PC-3 (cell line): ENCODE measurements at regions not wholly inside any gene's neighbourhood (a gene's known extent, or its start where the extent isn't known, plus 50 kb on each side); places are given as distances from the start of the nearest gene placed in this dataset.
"Not testable (repeated sequence)": the region's sequence is repeated elsewhere in the genome, so short reads cannot be mapped to it uniquely, and the experiment has no call there.

Source experiments
- ATAC-seq: fragments of 200-7000 bp; cut with Tn5 transposase; 2 replicates; pipeline ENCODE4 v1.9.1; 2020; ENCODE audit warnings: mild to moderate bottlenecking, moderate library complexity
- BruUV-seq: library from RNA; stranded (reverse); fragments of 400-500 nt; replicated peaks from 2 replicates; lab custom pipeline; 2021; lab: Mats Ljungman, UMichigan
- CTCF ChIA-PET: fragments of 300-600 bp; sonication (Branson Sonifier 250); formaldehyde crosslinking; loops from one replicate; lab custom pipeline; 2022; ENCODE audit warnings: antibody characterized with exemption; lab: Charles Lee
- POLR2A ChIA-PET: fragments of 300-600 bp; sonication (Branson Sonifier 250); formaldehyde crosslinking; loops from one replicate; lab custom pipeline; 2022; ENCODE audit warnings: antibody characterized with exemption; ENCODE audit not compliant: unreplicated experiment; lab: Charles Lee
- DNase-seq: peaks from one replicate; pipeline ENCODE4 v3.0.0-alpha.2; 2015
- H2AFZ ChIP-seq: fragments of 300-600 bp; sonication (generic); 2 replicates; pipeline ENCODE4 v1.6.0; 2016; ENCODE audit warnings: antibody characterized with exemption, low read length
- H3F3A ChIP-seq: fragments of 300-600 bp; sonication (generic); one replicate; pipeline ENCODE4 v1.6.0; 2017; ENCODE audit warnings: antibody characterized with exemption, low read length, control low read depth, mild to moderate bottlenecking; ENCODE audit not compliant: unreplicated experiment
- H3K27ac ChIP-seq: fragments of 300-600 bp; sonication (generic); 2 replicates; pipeline ENCODE4 v1.5.1; 2016; ENCODE audit warnings: mild to moderate bottlenecking, low read length
- H3K27me3 ChIP-seq: fragments of 300-600 bp; sonication (generic); 2 replicates; pipeline ENCODE4 v1.6.1; 2016; ENCODE audit warnings: low read length, mixed read lengths
- H3K36me3 ChIP-seq: fragments of 300-600 bp; sonication (generic); 2 replicates; pipeline ENCODE4 v1.6.1; 2016; ENCODE audit warnings: low read depth, mixed run types, low read length, mixed read lengths
- H3K4me1 ChIP-seq: fragments of 300-600 bp; sonication (generic); 2 replicates; pipeline ENCODE4 v1.5.1; 2016; ENCODE audit warnings: low read length; ENCODE audit not compliant: insufficient read depth
- H3K4me2 ChIP-seq: fragments of 300-600 bp; sonication (generic); 2 replicates; pipeline ENCODE4 v1.6.0; 2016; ENCODE audit warnings: low read length
- H3K4me3 ChIP-seq: fragments of 300-600 bp; sonication (generic); 2 replicates; pipeline ENCODE4 v1.5.1; 2016; ENCODE audit warnings: mild to moderate bottlenecking, low read length, mixed read lengths
- H3K79me2 ChIP-seq: fragments of 300-600 bp; sonication (generic); 2 replicates; pipeline ENCODE4 v1.6.1; 2017; ENCODE audit warnings: low read length, mixed read lengths
- H3K9ac ChIP-seq: fragments of 300-600 bp; sonication (generic); 2 replicates; pipeline ENCODE4 v1.6.0; 2016; ENCODE audit warnings: mild to moderate bottlenecking, low read length
- H3K9me2 ChIP-seq: fragments of 300-600 bp; sonication (generic); replicated peaks from 2 replicates; pipeline ENCODE4 v1.6.1; 2016; ENCODE audit warnings: mixed run types, low read length, mixed read lengths
- H3K9me3 ChIP-seq: fragments of 300-600 bp; sonication (generic); 2 replicates; pipeline ENCODE4 v1.6.1; 2016; ENCODE audit warnings: low read length, mixed read lengths
- H4K20me1 ChIP-seq: fragments of 300-600 bp; sonication (generic); 2 replicates; pipeline ENCODE4 v1.6.1; 2016; ENCODE audit warnings: low read length, mixed read lengths
- CTCF ChIP-seq: fragments of 300-600 bp; sonication (generic); conservative IDR thresholded peaks from 2 replicates; pipeline ENCODE4 v1.5.1; 2017; ENCODE audit warnings: antibody characterized with exemption, low read depth, mild to moderate bottlenecking, low read length
- EZH2 ChIP-seq: fragments of 300-600 bp; sonication (generic); IDR thresholded peaks from one replicate; pipeline ENCODE4 v1.6.1; 2017; ENCODE audit warnings: antibody characterized with exemption, mild to moderate bottlenecking, low read length; ENCODE audit not compliant: unreplicated experiment
- EZH2phosphoT487 ChIP-seq: fragments of 300-600 bp; sonication (generic); IDR thresholded peaks from 2 replicates; pipeline ENCODE4 v1.6.1; 2018; ENCODE audit warnings: mild to moderate bottlenecking, antibody characterized with exemption, low read length, borderline replicate concordance
- intact Hi-C: fragments of 100-400 bp; cut with micrococcal nuclease; formaldehyde crosslinking; loops from 2 replicates; pipeline ENCODE4 v1.9.0; 2023

GRCh38 chr4:181810711-181811110 lies 432.5 kb upstream of the TENM3 start:
- no peaks in the 10 kb centered on the region for H3K36me3 ChIP-seq
- no peak overlapping the region for H3K4me3 ChIP-seq
- ATAC-seq (no peak), DNase-seq (no peak)
- H3K9me2 ChIP-seq = no peaks in the 10 kb centered on the region
- no peaks in the 10 kb centered on the region for H3K27me3 ChIP-seq
- H3K4me1 ChIP-seq = no peaks in the 10 kb centered on the region
- H3K9me3 ChIP-seq = no peaks in the 10 kb centered on the region
- no peaks in the 10 kb centered on the region for H3F3A ChIP-seq
- H2AFZ ChIP-seq = no peak overlapping the region
- H3K27ac ChIP-seq = no peak overlapping the region
- H4K20me1 ChIP-seq = no peaks in the 10 kb centered on the region
- H3K79me2 ChIP-seq = no peaks in the 10 kb centered on the region
- no peak for TF ChIP-seq EZH2phosphoT487
- TF ChIP-seq EZH2 = no peak
- no peak for TF ChIP-seq CTCF
- intact Hi-C loops = no loop called here
- no TSS peak for BruUV-seq
- ChIA-PET CTCF (no interaction called here), POLR2A (no interaction called here)
- H3K9ac ChIP-seq = no peak overlapping the region
- no peak overlapping the region for H3K4me2 ChIP-seq

- H3K79me2 ChIP-seq, H3K4me2 ChIP-seq, DNase-seq, H3K27ac ChIP-seq, H3K4me3 ChIP-seq, H2AFZ ChIP-seq, H3K9me2 ChIP-seq, ATAC-seq, H3K9ac ChIP-seq, H3K36me3 ChIP-seq, H3K4me1 ChIP-seq, H3K27me3 ChIP-seq, H3F3A ChIP-seq, intact Hi-C loops, H4K20me1 ChIP-seq, POLR2A ChIA-PET, CTCF ChIA-PET, BruUV-seq, H3K9me3 ChIP-seq: not testable (repeated sequence)
Measured at GRCh38 chr4:181811550-181811949, 431.7 kb upstream of the TENM3 start.

DNA sequence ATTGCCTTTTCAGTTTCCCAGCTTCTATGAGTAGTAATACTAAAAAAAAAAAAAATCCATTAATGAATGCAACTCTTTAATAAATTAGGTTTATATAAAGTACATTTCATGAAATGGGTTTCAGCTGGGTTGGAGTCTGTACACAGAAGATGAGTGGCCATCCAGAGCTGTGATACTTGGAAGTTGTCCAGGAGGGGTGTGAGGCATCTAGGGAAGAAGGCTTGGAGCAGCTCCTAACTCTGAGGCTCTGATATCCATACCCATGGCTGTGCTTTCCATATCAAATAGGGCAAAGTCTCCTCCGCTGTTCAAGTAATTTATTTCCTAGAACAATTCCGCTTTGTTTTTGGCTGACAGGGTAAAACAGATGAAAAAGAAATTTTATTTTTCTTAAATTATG lies 423.3 kb upstream of the TENM3 start:
- ChIA-PET CTCF (no interaction called here), POLR2A (no interaction called here)
- TF ChIP-seq EZH2 = no peak
- no peak for TF ChIP-seq CTCF
- TF ChIP-seq EZH2phosphoT487 = no peak
- no peak for ATAC-seq
- intact Hi-C loops = no loop called here
- no peaks in the 10 kb centered on the region for H3K9me2 ChIP-seq
- no peak overlapping the region for H3K4me2 ChIP-seq
- no peaks in the 10 kb centered on the region for H3F3A ChIP-seq
- no peak overlapping the region for H3K9ac ChIP-seq
- no TSS peak for BruUV-seq
- no peak for DNase-seq
- no peaks in the 10 kb centered on the region for H3K9me3 ChIP-seq
- no peaks in the 10 kb centered on the region for H3K4me1 ChIP-seq
- no peaks in the 10 kb centered on the region for H3K79me2 ChIP-seq
- no peak overlapping the region for H3K27ac ChIP-seq
- no peaks in the 10 kb centered on the region for H3K36me3 ChIP-seq
- no peak overlapping the region for H2AFZ ChIP-seq
- H3K4me3 ChIP-seq = no peak overlapping the region
- no peaks in the 10 kb centered on the region for H4K20me1 ChIP-seq
- H3K27me3 ChIP-seq = no peaks in the 10 kb centered on the region
